RWPE2 (cell line): ENCODE measurements at regions not wholly inside any gene's neighbourhood (a gene's known extent, or its start where the extent isn't known, plus 50 kb on each side); places are given as distances from the start of the nearest gene placed in this dataset.

ENCODE experiments used
- ATAC-seq: fragments of 200-7000 bp; cut with Tn5 transposase; 3 replicates; pipeline ENCODE4 v1.9.1; 2021; ENCODE audit warnings: low read depth
- DNase-seq: peaks from one replicate; pipeline ENCODE4 v3.0.0-alpha.2; 2020; ENCODE audit warnings: low spot score
- H3K27ac ChIP-seq: fragments of 450-650 bp; 2 replicates; pipeline ENCODE4 v1.5.1; 2017; ENCODE audit warnings: mild to moderate bottlenecking; ENCODE audit not compliant: poor library complexity, severe bottlenecking
- H3K27me3 ChIP-seq: fragments of 250-450 bp; sonication (Bioruptor Pico); 2 replicates; pipeline ENCODE4 v1.5.1; 2021; ENCODE audit warnings: mild to moderate bottlenecking, moderate library complexity; ENCODE audit not compliant: insufficient read depth, poor library complexity, severe bottlenecking
- H3K36me3 ChIP-seq: fragments of 250-450 bp; sonication (Bioruptor Pico); 2 replicates; pipeline ENCODE4 v1.5.1; 2020; ENCODE audit warnings: low read depth, mild to moderate bottlenecking, moderate library complexity
- H3K4me1 ChIP-seq: fragments of 250-450 bp; sonication (Bioruptor Pico); 2 replicates; pipeline ENCODE4 v1.5.1; 2021; ENCODE audit warnings: mild to moderate bottlenecking, moderate library complexity; ENCODE audit not compliant: insufficient read depth, poor library complexity, severe bottlenecking
- H3K4me3 ChIP-seq: fragments of 250-450 bp; sonication (Bioruptor Pico); 2 replicates; pipeline ENCODE4 v1.5.1; 2021; ENCODE audit warnings: mild to moderate bottlenecking, moderate library complexity; ENCODE audit not compliant: severe bottlenecking
- H3K9me3 ChIP-seq: fragments of 250-450 bp; sonication (Bioruptor Pico); 2 replicates; pipeline ENCODE4 v1.5.1; 2021; ENCODE audit warnings: mild to moderate bottlenecking, moderate library complexity; ENCODE audit not compliant: severe bottlenecking
- CTCF ChIP-seq: fragments of 450-650 bp; IDR thresholded peaks from one replicate; pipeline ENCODE4 v1.5.1; 2017; ENCODE audit warnings: mild to moderate bottlenecking, moderate library complexity; ENCODE audit not compliant: poor library complexity, severe bottlenecking

- ATAC-seq (no peak), DNase-seq (no peak)
- Histone ChIP-seq H3K27me3 (no peaks in the 10 kb centered on the region), H3K27ac (no peak overlapping the region), H3K36me3 (no peaks in the 10 kb centered on the region), H3K4me1 (no peaks in the 10 kb centered on the region), H3K4me3 (no peak overlapping the region), H3K9me3 (no peaks in the 10 kb centered on the region)
- no peak for TF ChIP-seq CTCF
Observed at GRCh38 chr2:34037157-34037556, 438.1 kb upstream of the FAM98A start.

- Histone ChIP-seq H3K9me3 (no peaks in the 10 kb centered on the region), H3K27ac (no peak overlapping the region), H3K27me3 (no peaks in the 10 kb centered on the region), H3K4me3 (no peak overlapping the region), H3K36me3 (no peaks in the 10 kb centered on the region), H3K4me1 (no peaks in the 10 kb centered on the region)
- no peak for DNase-seq
- no peak for TF ChIP-seq CTCF
- no peak for ATAC-seq
Observed at GRCh38 chr2:34031097-34031496, 432.0 kb upstream of the FAM98A start.

GRCh38 chr2:34030273-34030672 is 431.2 kb upstream of the FAM98A start:
- ATAC-seq: no peak
- no peak for TF ChIP-seq CTCF
- Histone ChIP-seq H3K27ac (no peak overlapping the region), H3K9me3 (no peaks in the 10 kb centered on the region), H3K36me3 (no peaks in the 10 kb centered on the region), H3K4me3 (no peak overlapping the region), H3K27me3 (no peaks in the 10 kb centered on the region), H3K4me1 (no peaks in the 10 kb centered on the region)
- no peak for DNase-seq

GRCh38 chr2:34029073-34029472 is 430.0 kb upstream of the FAM98A start:
- Histone ChIP-seq H3K4me1 (no peaks in the 10 kb centered on the region), H3K27me3 (no peaks in the 10 kb centered on the region), H3K27ac (no peak overlapping the region), H3K4me3 (no peak overlapping the region), H3K36me3 (no peaks in the 10 kb centered on the region), H3K9me3 (no peaks in the 10 kb centered on the region)
- TF ChIP-seq CTCF: no peak
- ATAC-seq: no peak
- DNase-seq: no peak

- no peak for TF ChIP-seq CTCF
- no peaks in the 10 kb centered on the region for H3K27me3 ChIP-seq
- no peak for DNase-seq
- H3K9me3 ChIP-seq: no peaks in the 10 kb centered on the region
- no peak overlapping the region for H3K4me3 ChIP-seq
- H3K27ac ChIP-seq: no peak overlapping the region
- no peaks in the 10 kb centered on the region for H3K36me3 ChIP-seq
- H3K4me1 ChIP-seq: no peaks in the 10 kb centered on the region
- ATAC-seq: no peak
Observed at GRCh38 chr2:34025196-34025595, 426.1 kb upstream of the FAM98A start.
